IPS-18a (cell line): ENCODE measurements at regions not wholly inside any gene's neighbourhood (a gene's known extent, or its start where the extent isn't known, plus 50 kb on each side); places are given as distances from the start of the nearest gene placed in this dataset.

Experiments
- H3K27ac ChIP-seq: one replicate; pipeline ENCODE4 v1.5.1; 2013; ENCODE audit warnings: low read length
- H3K27me3 ChIP-seq: one replicate; pipeline ENCODE4 v1.6.1; 2013; ENCODE audit warnings: mild to moderate bottlenecking, low read length; ENCODE audit not compliant: control insufficient read depth, insufficient read depth
- H3K36me3 ChIP-seq: one replicate; pipeline ENCODE4 v1.6.1; 2013; ENCODE audit warnings: low read depth, low read length; ENCODE audit not compliant: control insufficient read depth
- H3K4me1 ChIP-seq: one replicate; pipeline ENCODE4 v1.6.1; 2013; ENCODE audit warnings: low read depth, low read length; ENCODE audit not compliant: control insufficient read depth
- H3K4me3 ChIP-seq: one replicate; pipeline ENCODE4 v1.5.1; 2013; ENCODE audit warnings: low read length
- H3K9ac ChIP-seq: one replicate; pipeline ENCODE4 v1.6.1; 2013; ENCODE audit warnings: mild to moderate bottlenecking, low read length, moderate library complexity
- H3K9me3 ChIP-seq: one replicate; pipeline ENCODE4 v1.6.1; 2013; ENCODE audit warnings: low read depth, low read length; ENCODE audit not compliant: control insufficient read depth

- peaks cover 28% of the 10 kb centered on the region for H3K27me3 ChIP-seq
- no peaks in the 10 kb centered on the region for H3K36me3 ChIP-seq
- H3K27ac ChIP-seq = no peak overlapping the region
- peak overlapping the region; percentile 85 for H3K4me3 ChIP-seq
- peaks cover 20% of the 10 kb centered on the region for H3K4me1 ChIP-seq
- no peaks in the 10 kb centered on the region for H3K9me3 ChIP-seq
- H3K9ac ChIP-seq = peak overlapping the region; percentile 65
Observed at GRCh38 chr1:201649761-201650622, 111.1 kb downstream of the NAV1 start.

- Histone ChIP-seq H3K27me3 (peaks cover 28% of the 10 kb centered on the region), H3K36me3 (no peaks in the 10 kb centered on the region), H3K4me3 (peak overlapping the region; percentile 85), H3K4me1 (peaks cover 20% of the 10 kb centered on the region), H3K9ac (peak overlapping the region; percentile 65), H3K9me3 (no peaks in the 10 kb centered on the region), H3K27ac (no peak overlapping the region)
Observed at GRCh38 chr1:201650623-201650933, 111.7 kb downstream of the NAV1 start.

DNA sequence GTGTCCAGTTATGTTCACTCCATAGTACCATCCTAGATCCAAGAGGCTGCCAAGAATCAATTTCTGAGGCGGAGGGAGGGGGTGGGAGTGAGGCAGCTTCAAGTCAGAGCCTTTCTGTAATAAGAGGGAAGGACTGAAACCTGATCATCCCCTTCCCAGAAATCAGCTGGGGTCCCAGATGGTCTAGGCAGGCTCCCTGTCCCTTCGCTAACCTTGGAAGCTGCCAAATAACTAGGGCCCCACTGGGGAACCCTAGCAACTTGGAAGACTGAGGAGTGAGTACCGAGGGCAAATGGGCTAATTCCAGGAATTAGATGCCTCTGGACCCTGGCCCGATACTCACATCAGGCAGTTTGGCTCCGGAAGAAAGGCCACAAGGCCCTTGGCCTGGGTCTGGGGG is 113.3 kb downstream of the NAV1 start:
- Histone ChIP-seq H3K9ac (no peak overlapping the region), H3K27ac (no peak overlapping the region), H3K4me1 (peaks cover 17% of the 10 kb centered on the region), H3K4me3 (no peak overlapping the region), H3K9me3 (no peaks in the 10 kb centered on the region), H3K36me3 (no peaks in the 10 kb centered on the region), H3K27me3 (peaks cover 17% of the 10 kb centered on the region)

- Histone ChIP-seq H3K36me3 (no peaks in the 10 kb centered on the region), H3K4me1 (peaks cover 14% of the 10 kb centered on the region), H3K9me3 (no peaks in the 10 kb centered on the region), H3K27ac (no peak overlapping the region), H3K9ac (no peak overlapping the region), H3K4me3 (no peak overlapping the region), H3K27me3 (peaks cover 12% of the 10 kb centered on the region)
Observed at GRCh38 chr1:201653233-201653632, 114.3 kb downstream of the NAV1 start.

DNA sequence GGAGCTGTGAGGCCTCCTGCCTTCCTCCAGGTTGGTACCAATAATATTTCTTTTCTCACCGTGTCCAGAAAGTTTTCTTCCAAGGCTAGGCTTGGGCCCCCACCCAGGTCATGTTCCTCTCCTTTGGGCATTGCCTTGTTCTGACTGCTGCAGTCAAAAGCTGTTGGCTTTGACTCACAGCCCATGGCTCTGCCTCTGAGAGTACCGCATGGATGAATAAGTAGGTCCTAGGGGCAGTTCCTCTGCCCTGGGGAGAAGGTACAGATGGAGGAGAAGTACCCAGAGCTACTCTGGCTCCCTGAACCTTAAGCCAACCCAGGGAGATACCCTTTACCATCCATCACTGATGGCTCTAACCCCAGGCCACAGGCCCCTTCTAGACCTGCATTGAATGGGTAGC is 115.0 kb downstream of the NAV1 start:
- H3K4me3 ChIP-seq = no peak overlapping the region
- H3K4me1 ChIP-seq = peaks cover 14% of the 10 kb centered on the region
- H3K36me3 ChIP-seq = no peaks in the 10 kb centered on the region
- peaks cover 9% of the 10 kb centered on the region for H3K27me3 ChIP-seq
- H3K9ac ChIP-seq = no peak overlapping the region
- no peaks in the 10 kb centered on the region for H3K9me3 ChIP-seq
- no peak overlapping the region for H3K27ac ChIP-seq

- H3K27ac ChIP-seq = no peak overlapping the region
- peaks cover 14% of the 10 kb centered on the region for H3K4me1 ChIP-seq
- no peak overlapping the region for H3K4me3 ChIP-seq
- H3K36me3 ChIP-seq = no peaks in the 10 kb centered on the region
- no peaks in the 10 kb centered on the region for H3K9me3 ChIP-seq
- no peaks in the 10 kb centered on the region for H3K27me3 ChIP-seq
- no peak overlapping the region for H3K9ac ChIP-seq
Observed at GRCh38 chr1:201655243-201655642, 116.3 kb downstream of the NAV1 start.

- Histone ChIP-seq H3K4me3 (no peak overlapping the region), H3K9me3 (no peaks in the 10 kb centered on the region), H3K9ac (no peak overlapping the region), H3K4me1 (peaks cover 9% of the 10 kb centered on the region), H3K27ac (no peak overlapping the region), H3K36me3 (no peaks in the 10 kb centered on the region), H3K27me3 (no peaks in the 10 kb centered on the region)
Observed at GRCh38 chr1:201655910-201656309, 117.0 kb downstream of the NAV1 start.

GRCh38 chr1:201656311-201657032 is 117.5 kb downstream of the NAV1 start:
- no peaks in the 10 kb centered on the region for H3K36me3 ChIP-seq
- no peak overlapping the region for H3K9ac ChIP-seq
- H3K27me3 ChIP-seq = no peaks in the 10 kb centered on the region
- no peak overlapping the region for H3K4me3 ChIP-seq
- no peaks in the 10 kb centered on the region for H3K9me3 ChIP-seq
- peaks cover 4% of the 10 kb centered on the region for H3K4me1 ChIP-seq
- no peak overlapping the region for H3K27ac ChIP-seq

DNA sequence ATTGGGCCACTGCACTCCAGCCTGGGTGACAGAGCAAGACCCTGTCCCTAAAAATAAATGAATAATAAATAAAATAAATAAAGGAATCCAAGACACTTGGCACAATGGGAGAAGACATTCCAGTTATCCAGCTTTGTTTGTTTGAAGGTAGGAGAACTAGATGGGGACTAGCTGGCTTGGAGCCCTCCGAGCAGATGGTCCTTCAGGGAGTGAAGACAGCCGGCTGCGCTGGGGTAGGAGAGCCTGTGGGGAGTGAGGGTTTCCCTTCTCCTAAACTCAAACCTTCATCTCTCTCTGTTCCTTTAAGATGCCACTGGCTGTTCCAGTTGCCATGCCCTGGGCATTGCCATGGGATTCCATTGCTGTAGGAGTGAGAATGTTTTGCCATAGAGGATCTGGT is 120.6 kb downstream of the NAV1 start:
- H3K9ac ChIP-seq = no peak overlapping the region
- H3K27ac ChIP-seq = no peak overlapping the region
- H3K9me3 ChIP-seq = no peaks in the 10 kb centered on the region
- H3K27me3 ChIP-seq = no peaks in the 10 kb centered on the region
- no peak overlapping the region for H3K4me3 ChIP-seq
- no peaks in the 10 kb centered on the region for H3K36me3 ChIP-seq
- no peaks in the 10 kb centered on the region for H3K4me1 ChIP-seq

- Histone ChIP-seq H3K9ac (no peak overlapping the region), H3K4me3 (no peak overlapping the region), H3K4me1 (no peaks in the 10 kb centered on the region), H3K27ac (no peak overlapping the region), H3K27me3 (no peaks in the 10 kb centered on the region), H3K9me3 (no peaks in the 10 kb centered on the region), H3K36me3 (no peaks in the 10 kb centered on the region)
Observed at GRCh38 chr1:201660931-201661822, 122.2 kb downstream of the NAV1 start.

- Histone ChIP-seq H3K9me3 (no peaks in the 10 kb centered on the region), H3K27me3 (no peaks in the 10 kb centered on the region), H3K27ac (no peak overlapping the region), H3K4me3 (no peak overlapping the region), H3K36me3 (no peaks in the 10 kb centered on the region), H3K4me1 (no peaks in the 10 kb centered on the region), H3K9ac (no peak overlapping the region)
Observed at GRCh38 chr1:201661823-201662359, 123.0 kb downstream of the NAV1 start.
